OCI-LY1 (cell line): ENCODE measurements at regions not wholly inside any gene's neighbourhood (a gene's known extent, or its start where the extent isn't known, plus 50 kb on each side); places are given as distances from the start of the nearest gene placed in this dataset.

Experiments
- H2AFZ ChIP-seq: fragments of 200-600 bp; sonication (generic), shearing (Covaris generic); 2 replicates; pipeline ENCODE4 v1.6.0; 2014; ENCODE audit warnings: antibody characterized with exemption, mild to moderate bottlenecking, low read length
- H3F3A ChIP-seq: fragments of 200-600 bp; sonication (generic), shearing (Covaris generic); 2 replicates; pipeline ENCODE4 v1.6.0; 2014; ENCODE audit warnings: mild to moderate bottlenecking, antibody characterized with exemption, low read length, moderate library complexity; ENCODE audit not compliant: insufficient read depth
- H3K27ac ChIP-seq: fragments of 200-600 bp; sonication (generic); 2 replicates; pipeline ENCODE4 v1.5.1; 2014; ENCODE audit warnings: low read length, mixed run types, mild to moderate bottlenecking, low read depth; ENCODE audit not compliant: poor library complexity, severe bottlenecking
- H3K27me3 ChIP-seq: fragments of 200-600 bp; sonication (generic); 2 replicates; pipeline ENCODE4 v1.6.0; 2014; ENCODE audit warnings: antibody characterized with exemption, mild to moderate bottlenecking, low read length, moderate library complexity; ENCODE audit not compliant: insufficient read depth
- H3K36me3 ChIP-seq: fragments of 200-600 bp; sonication (generic); 2 replicates; pipeline ENCODE4 v1.6.1; 2014; ENCODE audit warnings: mild to moderate bottlenecking, antibody characterized with exemption, low read length, moderate library complexity, mixed read lengths; ENCODE audit not compliant: insufficient read depth
- H3K4me1 ChIP-seq: fragments of 200-600 bp; sonication (generic); 2 replicates; pipeline ENCODE4 v1.5.1; 2014; ENCODE audit warnings: mild to moderate bottlenecking, low read length, moderate library complexity; ENCODE audit not compliant: insufficient read depth, severe bottlenecking
- H3K4me2 ChIP-seq: fragments of 200-600 bp; sonication (generic), shearing (Covaris generic); 2 replicates; pipeline ENCODE4 v1.6.1; 2014; ENCODE audit warnings: low read length
- H3K4me3 ChIP-seq: fragments of 200-600 bp; sonication (generic); 2 replicates; pipeline ENCODE4 v1.5.1; 2014; ENCODE audit warnings: low read length, low read depth, mild to moderate bottlenecking, mixed read lengths; ENCODE audit not compliant: poor library complexity, severe bottlenecking
- H3K79me2 ChIP-seq: fragments of 200-600 bp; shearing (Covaris generic); 2 replicates; pipeline ENCODE4 v1.6.1; 2016; ENCODE audit warnings: mixed run types, low read length, mixed read lengths; ENCODE audit not compliant: insufficient read depth
- H3K9ac ChIP-seq: fragments of 200-600 bp; sonication (generic), shearing (Covaris generic); 2 replicates; pipeline ENCODE4 v1.6.1; 2014; ENCODE audit warnings: mild to moderate bottlenecking, low read length, mixed read lengths
- H3K9me2 ChIP-seq: fragments of 200-600 bp; sonication (generic), shearing (Covaris generic); 2 replicates; pipeline ENCODE4 v1.6.1; 2014; ENCODE audit warnings: low read depth, mild to moderate bottlenecking, low read length, mixed read lengths
- H3K9me3 ChIP-seq: fragments of 200-600 bp; shearing (Covaris generic); 2 replicates; pipeline ENCODE4 v1.6.1; 2014; ENCODE audit warnings: low read length, mixed read lengths
- H4K20me1 ChIP-seq: fragments of 200-600 bp; sonication (generic), shearing (Covaris generic); 2 replicates; pipeline ENCODE4 v1.6.0; 2016; ENCODE audit warnings: mild to moderate bottlenecking, low read length; ENCODE audit not compliant: insufficient read depth
- CTCF ChIP-seq: fragments of 200-600 bp; sonication (generic), shearing (Covaris generic); IDR thresholded peaks from 2 replicates; pipeline ENCODE4 v1.5.1; 2017; ENCODE audit warnings: mild to moderate bottlenecking, antibody characterized with exemption, low read length, moderate library complexity, mixed read lengths
- EZH2 ChIP-seq: fragments of 200-600 bp; sonication (generic), shearing (Covaris generic); IDR thresholded peaks from 2 replicates; pipeline ENCODE4 v1.8.0; 2017; ENCODE audit warnings: borderline replicate concordance, mixed run types, mild to moderate bottlenecking, antibody characterized with exemption, low read length, moderate library complexity, mixed read lengths

- Histone ChIP-seq H3K9me2 (no peaks in the 10 kb centered on the region), H3K36me3 (no peaks in the 10 kb centered on the region), H3K9me3 (no peaks in the 10 kb centered on the region), H3K27me3 (no peaks in the 10 kb centered on the region), H4K20me1 (no peaks in the 10 kb centered on the region), H3K9ac (no peak overlapping the region), H3K4me1 (no peaks in the 10 kb centered on the region), H3K4me2 (no peak overlapping the region), H2AFZ (no peak overlapping the region), H3F3A (no peaks in the 10 kb centered on the region), H3K79me2 (no peaks in the 10 kb centered on the region), H3K27ac (no peak overlapping the region), H3K4me3 (no peak overlapping the region)
- no peak for TF ChIP-seq CTCF
Observed at GRCh38 chr11:70782401-70782913, 384.1 kb downstream of the CTTN start.

GRCh38 chr11:70783356-70783755 lies 385.0 kb downstream of the CTTN start:
- TF ChIP-seq CTCF, result no peak
- TF ChIP-seq EZH2, result no peak
- Histone ChIP-seq H4K20me1 (no peaks in the 10 kb centered on the region), H2AFZ (no peak overlapping the region), H3K79me2 (no peaks in the 10 kb centered on the region), H3K9me2 (no peaks in the 10 kb centered on the region), H3K4me1 (no peaks in the 10 kb centered on the region), H3F3A (no peaks in the 10 kb centered on the region), H3K9ac (no peak overlapping the region), H3K9me3 (no peaks in the 10 kb centered on the region), H3K4me2 (no peak overlapping the region), H3K4me3 (no peak overlapping the region), H3K36me3 (no peaks in the 10 kb centered on the region), H3K27me3 (no peaks in the 10 kb centered on the region), H3K27ac (no peak overlapping the region)

- Histone ChIP-seq H3K36me3 (no peaks in the 10 kb centered on the region), H3K9me2 (no peaks in the 10 kb centered on the region), H3K9me3 (no peaks in the 10 kb centered on the region), H4K20me1 (no peaks in the 10 kb centered on the region), H2AFZ (no peak overlapping the region), H3K27me3 (no peaks in the 10 kb centered on the region), H3K4me2 (no peak overlapping the region), H3K9ac (no peak overlapping the region), H3K4me1 (no peaks in the 10 kb centered on the region), H3K79me2 (no peaks in the 10 kb centered on the region), H3F3A (no peaks in the 10 kb centered on the region), H3K4me3 (no peak overlapping the region), H3K27ac (no peak overlapping the region)
- no peak for TF ChIP-seq CTCF
- no peak for TF ChIP-seq EZH2
Observed at GRCh38 chr11:70783821-70784220, 385.5 kb downstream of the CTTN start.
